ENCODE measurements at regions not wholly inside any gene's neighbourhood (a gene's known extent, or its start where the extent isn't known, plus 50 kb on each side); places are given as distances from the start of the nearest gene placed in this dataset.

- intact Hi-C loops (cut with DNase I), result no loop called here
- H3K27me3 ChIP-seq, result no peaks in the 10 kb centered on the region
- TF ChIP-seq EP300 (IDR thresholded peaks at IDR 0.05) (no peak), POLR2A (IDR thresholded peaks at IDR 0.05) (no peak), CTCF (IDR thresholded peaks at IDR 0.05) (no peak)
Measured at GRCh38 chr5:27472000-27472763, 433.8 kb upstream of the CDH9 start.

GRCh38 chr5:27466959-27467358 is 428.6 kb upstream of the CDH9 start:
- 64 to 80% (median 68%) methylated on average over 1 of the region's 1 CpG for WGBS, 3 donors
- intact Hi-C loops (cut with DNase I), result no loop called here

More at GRCh38 chr5:27472000-27472763, 433.8 kb upstream of the CDH9 start:
- Histone ChIP-seq H3K4me3 (no peak overlapping the region), H3K36me3 (no peaks in the 10 kb centered on the region), H3K9me3 (no peaks in the 10 kb centered on the region), H3K27ac (no peak overlapping the region), H3K4me1 (ENCODE audit: insufficient read depth) (no peaks in the 10 kb centered on the region)
- 75 to 85% (median 84%) methylated on average over 11 of the region's 11 CpGs for WGBS, 3 donors
- DNase-seq, result no peak

GRCh38 chr5:27465140-27465539 is 426.8 kb upstream of the CDH9 start:
- 75 to 87% (median 85%) methylated on average over 5 of the region's 5 CpGs for WGBS, 3 donors
- Histone ChIP-seq H3K9me3 (no peaks in the 10 kb centered on the region), H3K36me3 (no peaks in the 10 kb centered on the region), H3K4me3 (no peak overlapping the region), H3K4me1 (ENCODE audit: insufficient read depth) (no peaks in the 10 kb centered on the region), H3K27ac (no peak overlapping the region), H3K27me3 (no peaks in the 10 kb centered on the region)
- DNase-seq, result no peak
- TF ChIP-seq CTCF (IDR thresholded peaks at IDR 0.05) (no peak), EP300 (IDR thresholded peaks at IDR 0.05) (no peak), POLR2A (IDR thresholded peaks at IDR 0.05) (no peak)
- intact Hi-C loops (cut with DNase I), result no loop called here

More at GRCh38 chr5:27466959-27467358, 428.6 kb upstream of the CDH9 start:
- Histone ChIP-seq H3K4me1 (ENCODE audit: insufficient read depth) (no peaks in the 10 kb centered on the region), H3K36me3 (no peaks in the 10 kb centered on the region), H3K27me3 (no peaks in the 10 kb centered on the region), H3K27ac (no peak overlapping the region), H3K4me3 (no peak overlapping the region), H3K9me3 (no peaks in the 10 kb centered on the region)
- TF ChIP-seq CTCF (IDR thresholded peaks at IDR 0.05) (no peak), EP300 (IDR thresholded peaks at IDR 0.05) (no peak), POLR2A (IDR thresholded peaks at IDR 0.05) (no peak)
- DNase-seq, result no peak

- intact Hi-C loops (cut with DNase I), result no loop called here
- TF ChIP-seq CTCF (IDR thresholded peaks at IDR 0.05) (no peak), EP300 (IDR thresholded peaks at IDR 0.05) (no peak), POLR2A (IDR thresholded peaks at IDR 0.05) (no peak)
- no peaks in the 10 kb centered on the region for H3K4me1 ChIP-seq (ENCODE audit: insufficient read depth)
- H3K27ac ChIP-seq, result no peak overlapping the region
- 71 to 77% (median 75%) methylated on average over 8 of the region's 8 CpGs for WGBS, 3 donors
- H3K27me3 ChIP-seq, result no peaks in the 10 kb centered on the region
- H3K36me3 ChIP-seq, result no peaks in the 10 kb centered on the region
- no peak overlapping the region for H3K4me3 ChIP-seq
- no peaks in the 10 kb centered on the region for H3K9me3 ChIP-seq
- DNase-seq, result no peak
Measured at GRCh38 chr5:27463446-27464149, 425.2 kb upstream of the CDH9 start.

Data from ovary (tissue), 7 donors.